GM23338 (cell line): ENCODE measurements at regions not wholly inside any gene's neighbourhood (a gene's known extent, or its start where the extent isn't known, plus 50 kb on each side); places are given as distances from the start of the nearest gene placed in this dataset.

Source experiments
- ATAC-seq: fragments of 200-7000 bp; cut with Tn5 transposase; 3 replicates; pipeline ENCODE4 v1.9.1; 2020
- DNase-seq: peaks from one replicate; pipeline ENCODE4 v3.0.0-alpha.2; 2015; ENCODE audit warnings: low spot score
- H2AFZ ChIP-seq: fragments of 200-600 bp; sonication (generic); 2 replicates; pipeline ENCODE4 v1.8.0; 2016; ENCODE audit warnings: antibody characterized with exemption, mild to moderate bottlenecking, moderate library complexity
- H3F3A ChIP-seq: fragments of 200-600 bp; sonication (generic); replicated peaks from 2 replicates; pipeline ENCODE4 v1.8.0; 2017; ENCODE audit warnings: antibody characterized with exemption, mixed run types, low read depth
- H3K27ac ChIP-seq: fragments of 200-600 bp; sonication (generic); 2 replicates; pipeline ENCODE4 v1.6.1; 2016; ENCODE audit warnings: low read depth
- H3K27me3 ChIP-seq: fragments of 200-600 bp; sonication (generic); 2 replicates; pipeline ENCODE4 v1.8.0; 2016; ENCODE audit warnings: mild to moderate bottlenecking, mixed run types, moderate library complexity; ENCODE audit not compliant: insufficient read depth
- H3K36me3 ChIP-seq: fragments of 200-600 bp; sonication (generic); 2 replicates; pipeline ENCODE4 v1.8.0; 2016; ENCODE audit warnings: mild to moderate bottlenecking; ENCODE audit not compliant: insufficient read depth
- H3K4me1 ChIP-seq: fragments of 200-600 bp; sonication (generic); 2 replicates; pipeline ENCODE4 v1.8.0; 2016; ENCODE audit warnings: mild to moderate bottlenecking, moderate library complexity; ENCODE audit not compliant: insufficient read depth
- H3K4me2 ChIP-seq: fragments of 200-600 bp; sonication (generic); 2 replicates; pipeline ENCODE4 v1.7.1; 2017; ENCODE audit warnings: mixed run types
- H3K4me3 ChIP-seq: fragments of 200-600 bp; sonication (generic); 2 replicates; pipeline ENCODE4 v1.6.1; 2016; ENCODE audit warnings: mixed run types
- H3K79me2 ChIP-seq: fragments of 200-600 bp; sonication (generic); replicated peaks from 2 replicates; pipeline ENCODE4 v1.8.0; 2017; ENCODE audit warnings: mild to moderate bottlenecking; ENCODE audit not compliant: insufficient read depth
- H3K9me2 ChIP-seq: fragments of 200-600 bp; sonication (generic); 2 replicates; pipeline ENCODE4 v1.8.0; 2017; ENCODE audit not compliant: insufficient read depth
- H4K20me1 ChIP-seq: fragments of 200-600 bp; sonication (generic); replicated peaks from 2 replicates; pipeline ENCODE4 v1.8.0; 2017; ENCODE audit warnings: mild to moderate bottlenecking; ENCODE audit not compliant: insufficient read depth
- H3K27ac Mint-ChIP-seq: 2 replicates; pipeline ENCODE4 v1.8.0; 2020; ENCODE audit warnings: inconsistent platforms, mild to moderate bottlenecking, moderate library complexity, mixed read lengths
- H3K27me3 Mint-ChIP-seq: 3 replicates; pipeline ENCODE4 v1.8.0; 2022; ENCODE audit warnings: low read depth, mild to moderate bottlenecking, moderate library complexity, mixed read lengths, inconsistent platforms; ENCODE audit not compliant: insufficient read depth, poor library complexity
- H3K36me3 Mint-ChIP-seq: 3 replicates; pipeline ENCODE4 v1.8.0; 2021; ENCODE audit warnings: low read depth, mild to moderate bottlenecking, inconsistent platforms, moderate library complexity, mixed read lengths
- H3K4me1 Mint-ChIP-seq: 3 replicates; pipeline ENCODE4 v1.8.0; 2020; ENCODE audit warnings: mild to moderate bottlenecking, inconsistent platforms, mixed read lengths
- H3K4me3 Mint-ChIP-seq: 3 replicates; pipeline ENCODE4 v1.8.0; 2021; ENCODE audit warnings: moderate library complexity, mild to moderate bottlenecking, inconsistent platforms, mixed read lengths
- H3K9me3 Mint-ChIP-seq: 3 replicates; pipeline ENCODE4 v1.8.0; 2020; ENCODE audit warnings: moderate library complexity, mild to moderate bottlenecking, inconsistent platforms, mixed read lengths
- CTCF ChIP-seq, 2 experiments: fragments of 200-600 bp in 1 of 2; sonication (generic) in 1 of 2; conservative IDR thresholded peaks; 2 replicates each; pipeline versions ENCODE4 v1.5.1 to v1.6.1; 2016 to 2017; ENCODE audit warnings: antibody characterized with exemption in 2 of 2, low read depth in 2 of 2, mild to moderate bottlenecking in 2 of 2, moderate library complexity in 1 of 2
- ETS1 ChIP-seq: IDR thresholded peaks from 2 replicates; pipeline ENCODE4 v1.6.1; 2016; ENCODE audit warnings: antibody characterized with exemption
- EZH2 ChIP-seq: fragments of 200-600 bp; sonication (generic); IDR thresholded peaks from one replicate; pipeline ENCODE4 v1.8.0; 2017; ENCODE audit warnings: antibody characterized with exemption, mild to moderate bottlenecking, low read depth; ENCODE audit not compliant: unreplicated experiment
- EZH2phosphoT487 ChIP-seq: fragments of 200-600 bp; sonication (generic); IDR thresholded peaks from one replicate; pipeline ENCODE4 v1.8.1; 2018; ENCODE audit warnings: antibody characterized with exemption; ENCODE audit not compliant: unreplicated experiment
- JUNB ChIP-seq: IDR thresholded peaks from one replicate; pipeline ENCODE4 v1.6.1; 2016; ENCODE audit warnings: antibody characterized with exemption; ENCODE audit not compliant: unreplicated experiment
- NANOG ChIP-seq: IDR thresholded peaks from 2 replicates; pipeline ENCODE4 v1.6.1; 2016; ENCODE audit warnings: antibody characterized with exemption, borderline replicate concordance
- POLR2AphosphoS5 ChIP-seq: IDR thresholded peaks from 2 replicates; pipeline ENCODE4 v1.6.1; 2016; ENCODE audit warnings: antibody characterized with exemption, low read depth
- STAT1 ChIP-seq: IDR thresholded peaks from one replicate; pipeline ENCODE4 v1.6.1; 2016; ENCODE audit warnings: antibody characterized with exemption; ENCODE audit not compliant: unreplicated experiment
- ZNF114 ChIP-seq: fragments of 250-450 bp; sonication (Bioruptor Pico); IDR thresholded peaks from 2 replicates; pipeline ENCODE4 v1.5.0; 2020; ENCODE audit warnings: mild to moderate bottlenecking, moderate library complexity
- ZNF331 ChIP-seq: fragments of 250-450 bp; sonication (Bioruptor Pico); IDR thresholded peaks from 2 replicates; pipeline ENCODE4 v1.5.0; 2020; ENCODE audit warnings: low read depth, mild to moderate bottlenecking, moderate library complexity
- TF ChIP-seq, protein P1 (sequence below): IDR thresholded peaks from one replicate; pipeline ENCODE4 v1.6.1; 2018; ENCODE audit warnings: antibody characterized with exemption; ENCODE audit not compliant: unreplicated experiment

DNA sequence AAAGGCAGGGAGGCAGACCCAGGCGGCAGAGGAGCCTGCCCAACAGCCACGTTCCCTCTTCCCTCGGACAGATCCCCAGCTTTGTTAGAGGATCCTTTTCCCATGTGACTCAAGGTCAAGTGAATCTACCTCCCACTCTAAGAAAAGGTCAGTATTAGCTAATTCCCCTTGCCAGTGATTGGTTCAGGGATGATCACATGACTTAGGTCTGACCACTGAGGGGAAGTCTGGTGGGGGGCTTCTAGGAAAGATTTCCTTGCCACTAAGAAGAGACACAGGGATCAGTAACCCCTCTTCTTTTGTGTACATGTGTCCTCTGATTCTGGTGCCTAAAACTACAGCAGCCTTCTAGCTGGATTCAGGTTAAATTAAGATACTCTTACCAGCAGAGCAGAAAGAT lies 266.3 kb upstream of the NSMCE3 start (continued):
- TF ChIP-seq, protein P1, sequence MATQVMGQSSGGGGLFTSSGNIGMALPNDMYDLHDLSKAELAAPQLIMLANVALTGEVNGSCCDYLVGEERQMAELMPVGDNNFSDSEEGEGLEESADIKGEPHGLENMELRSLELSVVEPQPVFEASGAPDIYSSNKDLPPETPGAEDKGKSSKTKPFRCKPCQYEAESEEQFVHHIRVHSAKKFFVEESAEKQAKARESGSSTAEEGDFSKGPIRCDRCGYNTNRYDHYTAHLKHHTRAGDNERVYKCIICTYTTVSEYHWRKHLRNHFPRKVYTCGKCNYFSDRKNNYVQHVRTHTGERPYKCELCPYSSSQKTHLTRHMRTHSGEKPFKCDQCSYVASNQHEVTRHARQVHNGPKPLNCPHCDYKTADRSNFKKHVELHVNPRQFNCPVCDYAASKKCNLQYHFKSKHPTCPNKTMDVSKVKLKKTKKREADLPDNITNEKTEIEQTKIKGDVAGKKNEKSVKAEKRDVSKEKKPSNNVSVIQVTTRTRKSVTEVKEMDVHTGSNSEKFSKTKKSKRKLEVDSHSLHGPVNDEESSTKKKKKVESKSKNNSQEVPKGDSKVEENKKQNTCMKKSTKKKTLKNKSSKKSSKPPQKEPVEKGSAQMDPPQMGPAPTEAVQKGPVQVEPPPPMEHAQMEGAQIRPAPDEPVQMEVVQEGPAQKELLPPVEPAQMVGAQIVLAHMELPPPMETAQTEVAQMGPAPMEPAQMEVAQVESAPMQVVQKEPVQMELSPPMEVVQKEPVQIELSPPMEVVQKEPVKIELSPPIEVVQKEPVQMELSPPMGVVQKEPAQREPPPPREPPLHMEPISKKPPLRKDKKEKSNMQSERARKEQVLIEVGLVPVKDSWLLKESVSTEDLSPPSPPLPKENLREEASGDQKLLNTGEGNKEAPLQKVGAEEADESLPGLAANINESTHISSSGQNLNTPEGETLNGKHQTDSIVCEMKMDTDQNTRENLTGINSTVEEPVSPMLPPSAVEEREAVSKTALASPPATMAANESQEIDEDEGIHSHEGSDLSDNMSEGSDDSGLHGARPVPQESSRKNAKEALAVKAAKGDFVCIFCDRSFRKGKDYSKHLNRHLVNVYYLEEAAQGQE, result no peak
- no peak for TF ChIP-seq EZH2phosphoT487
- TF ChIP-seq NANOG, result no peak
- TF ChIP-seq ZNF331 (CRISPR knock-in tag), result no peak
- no peak for TF ChIP-seq POLR2AphosphoS5
- TF ChIP-seq ZNF114, result no peak
- no peak for TF ChIP-seq EZH2
- TF ChIP-seq ETS1, result no peak
- TF ChIP-seq JUNB, result no peak

DNA sequence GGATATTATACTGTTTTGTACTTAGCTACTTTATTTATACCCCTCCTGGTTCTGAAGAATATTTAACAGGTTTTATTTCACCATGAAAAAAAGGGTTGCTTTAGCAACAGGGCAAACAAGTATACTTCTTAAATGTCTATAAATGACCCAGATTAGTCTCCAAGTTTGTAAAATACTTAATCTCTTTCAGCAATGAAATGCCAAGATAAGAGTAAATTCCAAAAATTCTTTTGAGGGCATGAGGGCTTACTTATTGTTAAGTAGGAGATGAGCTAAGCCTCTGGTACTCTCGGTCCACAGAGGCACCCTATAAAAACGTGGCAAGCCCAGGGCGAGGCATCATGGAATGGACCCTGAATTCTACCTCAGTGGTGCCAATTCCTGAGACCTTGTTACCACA lies 264.8 kb upstream of the NSMCE3 start:
- H3K27ac Mint-ChIP-seq, result no peak overlapping the region
- H3K4me1 Mint-ChIP-seq, result peaks cover 45% of the 10 kb centered on the region
- peaks cover 8% of the 10 kb centered on the region for H3K27me3 Mint-ChIP-seq
- no peak overlapping the region for H3K4me3 Mint-ChIP-seq
- ATAC-seq (no peak), DNase-seq (no peak)
- H3K36me3 ChIP-seq, result no peaks in the 10 kb centered on the region
- H3K27me3 ChIP-seq, result no peaks in the 10 kb centered on the region
- no peak for TF ChIP-seq JUNB
- TF ChIP-seq STAT1, result no peak
- no peak for TF ChIP-seq CTCF (conservative IDR thresholded peaks at IDR 0.05; ENCODE audit: low read depth in 2 of 2)
- no peak for TF ChIP-seq POLR2AphosphoS5
- TF ChIP-seq, protein P1, result no peak
- TF ChIP-seq EZH2phosphoT487, result no peak
- TF ChIP-seq ETS1, result no peak
- H3K4me1 ChIP-seq, result peaks cover 27% of the 10 kb centered on the region
- no peaks in the 10 kb centered on the region for H4K20me1 ChIP-seq
- no peaks in the 10 kb centered on the region for H3K9me3 Mint-ChIP-seq
- H3F3A ChIP-seq, result no peaks in the 10 kb centered on the region
- H3K4me2 ChIP-seq, result no peak overlapping the region
- H3K4me3 ChIP-seq, result no peak overlapping the region
- H3K27ac ChIP-seq, result peak overlapping the region; percentile 55
- peaks cover 3% of the 10 kb centered on the region; the same call in 1 of the 2 replicates for H3K9me2 ChIP-seq
- no peak overlapping the region for H2AFZ ChIP-seq
- H3K36me3 Mint-ChIP-seq, result no peaks in the 10 kb centered on the region
- H3K79me2 ChIP-seq, result no peaks in the 10 kb centered on the region; the same call in 1 of the 2 replicates
